ENCODE measurements at regions not wholly inside any gene's neighbourhood (a gene's known extent, or its start where the extent isn't known, plus 50 kb on each side); places are given as distances from the start of the nearest gene placed in this dataset.

DNA sequence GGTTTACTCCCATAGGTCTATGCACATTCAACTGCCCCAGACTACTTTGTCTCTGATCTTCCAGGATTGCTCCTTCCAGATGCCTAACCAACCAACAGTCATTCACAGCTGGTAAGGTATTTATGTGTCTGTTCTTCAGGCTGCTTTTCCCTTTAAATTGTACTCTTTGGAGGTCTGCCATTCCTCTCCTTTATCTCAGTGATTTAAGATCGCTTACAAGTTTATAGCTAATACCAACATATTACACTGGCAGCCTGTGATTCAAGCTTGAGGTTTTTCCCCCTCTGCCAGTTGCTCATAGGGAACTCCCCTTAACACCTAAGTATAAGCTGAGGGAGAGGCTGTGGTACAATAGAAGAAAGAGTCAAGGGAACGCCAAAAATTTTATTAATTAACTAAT, 711.7 kb upstream of the EDIL3 start:
- Histone ChIP-seq H3K9me2 (replicated peaks; ENCODE audit: insufficient read depth) (no peaks in the 10 kb centered on the region), H3K4me3 (no peak overlapping the region), H2AFZ (no peak overlapping the region), H3K4me2 (no peak overlapping the region), H3K79me2 (no peaks in the 10 kb centered on the region), H3K27me3 (no peaks in the 10 kb centered on the region), H3K27ac (no peak overlapping the region), H4K20me1 (ENCODE audit: insufficient read depth, poor library complexity, severe bottlenecking) (no peaks in the 10 kb centered on the region), H3K36me3 (replicated peaks; ENCODE audit: insufficient read depth, low read depth) (no peaks in the 10 kb centered on the region), H3K4me1 (ENCODE audit: insufficient read depth) (no peaks in the 10 kb centered on the region), H3K9me3 (ENCODE audit: low read depth) (no peaks in the 10 kb centered on the region)
- WGBS (ENCODE audit: low lambda C conversion rate, missing lambda C conversion rate): 85% methylated on average over 2 of the region's 2 CpGs
- no peak for DNase-seq (ENCODE audit: low spot score)
- TF ChIP-seq, protein P1, sequence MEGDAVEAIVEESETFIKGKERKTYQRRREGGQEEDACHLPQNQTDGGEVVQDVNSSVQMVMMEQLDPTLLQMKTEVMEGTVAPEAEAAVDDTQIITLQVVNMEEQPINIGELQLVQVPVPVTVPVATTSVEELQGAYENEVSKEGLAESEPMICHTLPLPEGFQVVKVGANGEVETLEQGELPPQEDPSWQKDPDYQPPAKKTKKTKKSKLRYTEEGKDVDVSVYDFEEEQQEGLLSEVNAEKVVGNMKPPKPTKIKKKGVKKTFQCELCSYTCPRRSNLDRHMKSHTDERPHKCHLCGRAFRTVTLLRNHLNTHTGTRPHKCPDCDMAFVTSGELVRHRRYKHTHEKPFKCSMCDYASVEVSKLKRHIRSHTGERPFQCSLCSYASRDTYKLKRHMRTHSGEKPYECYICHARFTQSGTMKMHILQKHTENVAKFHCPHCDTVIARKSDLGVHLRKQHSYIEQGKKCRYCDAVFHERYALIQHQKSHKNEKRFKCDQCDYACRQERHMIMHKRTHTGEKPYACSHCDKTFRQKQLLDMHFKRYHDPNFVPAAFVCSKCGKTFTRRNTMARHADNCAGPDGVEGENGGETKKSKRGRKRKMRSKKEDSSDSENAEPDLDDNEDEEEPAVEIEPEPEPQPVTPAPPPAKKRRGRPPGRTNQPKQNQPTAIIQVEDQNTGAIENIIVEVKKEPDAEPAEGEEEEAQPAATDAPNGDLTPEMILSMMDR (IDR thresholded peaks at IDR 0.05; ENCODE audit: poor library complexity): no peak
- no peak for TF ChIP-seq EZH2phosphoT487 (IDR thresholded peaks at IDR 0.05; ENCODE audit: low read depth, severe bottlenecking, unreplicated experiment)

DNA sequence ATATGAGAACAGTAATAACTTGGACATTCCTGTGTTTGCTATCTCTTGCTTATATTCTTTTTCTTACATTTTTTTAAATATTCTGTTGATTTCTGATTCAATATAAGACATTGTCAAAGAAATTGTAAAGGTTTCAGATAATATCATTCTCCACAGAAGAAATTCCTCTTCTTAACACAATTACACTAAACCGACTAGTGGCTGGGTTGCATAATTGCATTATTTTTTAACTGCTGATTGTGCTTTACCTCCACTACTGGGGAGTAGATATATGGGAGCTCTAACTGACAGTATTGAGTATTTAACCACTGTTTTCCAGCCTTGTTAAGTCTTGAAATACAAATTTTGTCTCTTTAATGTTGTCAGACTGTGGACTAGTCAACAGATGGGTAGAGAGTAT, 723.8 kb upstream of the EDIL3 start:
- Histone ChIP-seq H3K9me2 (replicated peaks; ENCODE audit: insufficient read depth) (no peaks in the 10 kb centered on the region), H3K79me2 (no peaks in the 10 kb centered on the region), H3K27ac (no peak overlapping the region), H4K20me1 (ENCODE audit: insufficient read depth, poor library complexity, severe bottlenecking) (no peaks in the 10 kb centered on the region), H3K4me1 (ENCODE audit: insufficient read depth) (no peaks in the 10 kb centered on the region), H3K27me3 (no peaks in the 10 kb centered on the region), H2AFZ (no peak overlapping the region), H3K9me3 (ENCODE audit: low read depth) (no peaks in the 10 kb centered on the region), H3K4me2 (no peak overlapping the region), H3K4me3 (no peak overlapping the region), H3K36me3 (replicated peaks; ENCODE audit: insufficient read depth, low read depth) (no peaks in the 10 kb centered on the region)
- 41% methylated on average over 1 of the region's 1 CpG for whole genome bisulfite sequencing (ENCODE audit: low lambda C conversion rate, missing lambda C conversion rate)
- no peak for TF ChIP-seq EZH2phosphoT487 (IDR thresholded peaks at IDR 0.05; ENCODE audit: low read depth, severe bottlenecking, unreplicated experiment)
- no peak for TF ChIP-seq EZH2 (IDR thresholded peaks at IDR 0.05; ENCODE audit: borderline replicate concordance)
- TF ChIP-seq, protein P1 (IDR thresholded peaks at IDR 0.05; ENCODE audit: poor library complexity): no peak
- DNase-seq (ENCODE audit: low spot score): no peak

DNA sequence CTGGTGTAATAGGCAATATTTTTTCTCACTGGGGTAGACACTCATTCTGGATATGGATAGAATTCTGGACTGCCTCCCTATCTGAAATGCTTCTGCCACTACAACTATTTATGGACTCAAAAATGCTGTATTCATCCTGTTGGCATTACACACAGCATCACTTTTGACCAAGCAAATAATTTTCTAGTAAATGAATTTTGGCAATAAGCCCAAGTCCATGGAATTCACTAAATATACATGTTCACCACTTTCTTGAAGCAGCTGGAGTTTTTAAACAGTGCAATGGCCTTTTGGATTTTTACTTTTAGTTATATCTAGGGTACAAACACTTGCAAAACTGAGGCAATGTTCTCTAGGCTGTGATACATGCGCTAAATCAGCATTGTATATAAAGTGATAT, 724.9 kb upstream of the EDIL3 start:
- Histone ChIP-seq H3K9me3 (ENCODE audit: low read depth) (no peaks in the 10 kb centered on the region), H3K36me3 (replicated peaks; ENCODE audit: insufficient read depth, low read depth) (no peaks in the 10 kb centered on the region), H3K9me2 (replicated peaks; ENCODE audit: insufficient read depth) (no peaks in the 10 kb centered on the region), H3K4me2 (no peak overlapping the region), H3K27me3 (no peaks in the 10 kb centered on the region), H3K4me1 (ENCODE audit: insufficient read depth) (no peaks in the 10 kb centered on the region), H2AFZ (no peak overlapping the region), H3K27ac (no peak overlapping the region), H3K79me2 (no peaks in the 10 kb centered on the region), H3K4me3 (no peak overlapping the region), H4K20me1 (ENCODE audit: insufficient read depth, poor library complexity, severe bottlenecking) (no peaks in the 10 kb centered on the region)
- no peak for TF ChIP-seq EZH2 (IDR thresholded peaks at IDR 0.05; ENCODE audit: borderline replicate concordance)
- TF ChIP-seq, protein P1 (IDR thresholded peaks at IDR 0.05; ENCODE audit: poor library complexity): no peak
- TF ChIP-seq EZH2phosphoT487 (IDR thresholded peaks at IDR 0.05; ENCODE audit: low read depth, severe bottlenecking, unreplicated experiment): no peak
- WGBS (ENCODE audit: low lambda C conversion rate, missing lambda C conversion rate): 96% methylated on average over 1 of the region's 1 CpG
- DNase-seq (ENCODE audit: low spot score): no peak

DNA sequence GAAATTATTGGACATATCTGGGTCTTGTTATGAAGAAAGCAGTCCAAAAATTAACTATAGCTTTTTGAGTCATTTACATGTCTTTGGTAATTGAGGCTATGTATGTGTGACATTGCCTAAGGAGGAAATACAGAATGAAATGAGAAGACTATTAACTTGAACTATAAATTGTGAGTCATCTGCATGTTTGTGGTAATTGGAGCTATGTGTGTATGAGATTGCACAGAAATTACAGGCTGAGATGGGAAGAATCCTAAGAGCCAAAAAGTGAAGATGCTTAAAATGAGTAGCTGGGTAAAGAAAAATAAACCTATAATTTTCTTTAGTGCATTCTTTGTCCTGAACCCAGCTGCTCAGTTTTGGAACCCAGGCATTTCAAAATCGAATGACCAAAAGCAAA, 747.6 kb upstream of the EDIL3 start:
- TF ChIP-seq EZH2phosphoT487 (IDR thresholded peaks at IDR 0.05; ENCODE audit: low read depth, severe bottlenecking, unreplicated experiment) (no peak), EZH2 (IDR thresholded peaks at IDR 0.05; ENCODE audit: borderline replicate concordance) (no peak)
- TF ChIP-seq, protein P1 (IDR thresholded peaks at IDR 0.05; ENCODE audit: poor library complexity): no peak
- DNase-seq (ENCODE audit: low spot score): no peak
- Histone ChIP-seq H3K9me2 (replicated peaks; ENCODE audit: insufficient read depth) (no peaks in the 10 kb centered on the region), H3K4me3 (no peak overlapping the region), H3K4me2 (no peak overlapping the region), H4K20me1 (ENCODE audit: insufficient read depth, poor library complexity, severe bottlenecking) (no peaks in the 10 kb centered on the region), H3K27me3 (no peaks in the 10 kb centered on the region), H3K36me3 (replicated peaks; ENCODE audit: insufficient read depth, low read depth) (no peaks in the 10 kb centered on the region), H2AFZ (no peak overlapping the region), H3K4me1 (ENCODE audit: insufficient read depth) (no peaks in the 10 kb centered on the region), H3K9me3 (ENCODE audit: low read depth) (no peaks in the 10 kb centered on the region), H3K27ac (no peak overlapping the region), H3K79me2 (no peaks in the 10 kb centered on the region)
- 52% methylated on average over 1 of the region's 1 CpG for WGBS (ENCODE audit: low lambda C conversion rate, missing lambda C conversion rate)
